ENCODE measurements at regions not wholly inside any gene's neighbourhood (a gene's known extent, or its start where the extent isn't known, plus 50 kb on each side); places are given as distances from the start of the nearest gene placed in this dataset.

GRCh38 chr3:176697284-176697889 lies 499.9 kb downstream of the TBL1XR1 start:
- DNase-seq, result no peak

- DNase-seq, result no peak
Observed at GRCh38 chr3:176696816-176697215, 500.5 kb downstream of the TBL1XR1 start.

GRCh38 chr3:176692966-176693785 lies 504.1 kb downstream of the TBL1XR1 start:
- no peak for DNase-seq

DNA sequence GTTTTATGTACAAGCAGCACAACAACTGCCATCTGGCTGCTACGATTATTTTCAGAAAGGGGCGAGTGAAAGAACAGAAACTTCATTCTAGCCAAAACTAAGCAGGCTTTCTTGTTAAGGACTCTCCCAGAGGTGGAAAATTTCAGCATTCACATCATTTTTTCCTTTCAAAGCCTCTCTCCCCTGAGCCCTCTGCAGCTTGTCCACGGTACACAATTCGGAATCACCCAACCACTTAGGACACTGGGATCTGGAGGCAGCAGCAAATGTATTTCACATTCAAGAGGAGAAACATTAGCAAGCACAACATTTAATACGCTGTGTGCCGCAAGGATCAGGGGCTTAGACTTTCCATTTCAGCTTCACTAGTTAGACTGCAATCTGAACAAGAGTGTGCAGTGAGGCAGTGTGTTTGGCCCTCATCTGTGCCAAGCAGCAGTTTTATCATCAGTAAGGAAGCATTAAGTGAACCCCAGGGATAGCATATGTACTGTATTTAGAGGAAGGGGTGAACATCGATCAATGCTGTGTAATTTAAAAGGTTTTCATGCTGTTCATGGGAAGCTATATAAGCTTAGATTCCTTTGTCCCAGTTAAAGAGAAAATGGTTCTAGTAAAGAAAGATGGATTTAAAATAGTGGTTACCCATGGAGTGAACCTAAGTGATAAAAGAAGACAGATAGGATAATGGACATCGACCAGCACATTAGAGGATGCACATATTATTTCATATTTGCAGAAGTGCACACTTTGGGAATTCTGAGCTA lies 504.9 kb downstream of the TBL1XR1 start:
- no peak for DNase-seq

GRCh38 chr3:176690083-176690869 lies 507.0 kb downstream of the TBL1XR1 start:
- DNase-seq, result no peak

- no peak for DNase-seq
Observed at GRCh38 chr3:176687754-176688153, 509.5 kb downstream of the TBL1XR1 start.

DNA sequence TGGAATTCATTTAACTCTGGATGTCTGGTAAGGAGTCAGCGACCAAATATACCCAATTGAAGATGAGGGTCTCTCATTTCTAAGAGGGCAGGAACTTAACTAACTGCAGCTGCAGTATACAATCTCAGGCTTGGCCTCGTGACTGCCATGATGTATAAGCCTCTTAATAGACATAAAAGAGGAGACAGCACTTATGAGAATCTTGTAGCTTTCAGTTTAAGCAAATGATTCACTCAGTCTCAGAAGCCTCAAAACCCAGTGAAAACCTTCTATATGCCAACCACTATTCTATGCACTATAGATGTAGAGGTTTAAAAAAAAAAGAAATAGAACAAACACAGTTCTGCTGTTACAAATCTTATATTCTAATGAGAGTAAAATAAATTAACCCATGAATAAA lies 513.9 kb downstream of the TBL1XR1 start:
- no peak for DNase-seq

GRCh38 chr3:176663837-176664831 lies 533.1 kb downstream of the TBL1XR1 start:
- DNase-seq, result no peak

- no peak for DNase-seq
Observed at GRCh38 chr3:176663387-176663786, 533.9 kb downstream of the TBL1XR1 start.

DNA sequence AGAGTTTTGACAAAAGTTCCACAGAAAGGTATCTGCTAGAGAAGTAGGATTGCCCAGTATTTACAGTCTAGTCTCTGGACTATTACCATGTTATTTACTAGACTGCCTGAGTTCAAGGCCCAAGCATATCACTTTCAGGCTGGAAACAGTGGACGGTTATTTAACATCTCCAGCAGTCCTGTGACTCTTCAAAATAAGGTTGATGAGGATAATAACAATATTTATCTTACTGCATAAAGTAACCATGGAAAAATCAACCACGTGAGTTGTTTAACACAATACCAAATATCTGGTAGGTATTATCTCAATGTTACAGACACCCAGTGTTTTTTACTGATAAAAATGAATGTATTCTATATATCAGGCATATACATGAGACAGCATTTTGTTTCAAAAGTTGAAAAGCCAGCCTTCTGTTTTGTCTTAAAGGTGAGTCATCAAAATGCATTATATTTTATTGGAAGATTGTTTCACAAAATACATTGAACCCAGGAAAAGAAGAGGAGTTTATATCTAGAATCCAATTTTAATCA lies 535.8 kb downstream of the TBL1XR1 start:
- no peak for DNase-seq

DNA sequence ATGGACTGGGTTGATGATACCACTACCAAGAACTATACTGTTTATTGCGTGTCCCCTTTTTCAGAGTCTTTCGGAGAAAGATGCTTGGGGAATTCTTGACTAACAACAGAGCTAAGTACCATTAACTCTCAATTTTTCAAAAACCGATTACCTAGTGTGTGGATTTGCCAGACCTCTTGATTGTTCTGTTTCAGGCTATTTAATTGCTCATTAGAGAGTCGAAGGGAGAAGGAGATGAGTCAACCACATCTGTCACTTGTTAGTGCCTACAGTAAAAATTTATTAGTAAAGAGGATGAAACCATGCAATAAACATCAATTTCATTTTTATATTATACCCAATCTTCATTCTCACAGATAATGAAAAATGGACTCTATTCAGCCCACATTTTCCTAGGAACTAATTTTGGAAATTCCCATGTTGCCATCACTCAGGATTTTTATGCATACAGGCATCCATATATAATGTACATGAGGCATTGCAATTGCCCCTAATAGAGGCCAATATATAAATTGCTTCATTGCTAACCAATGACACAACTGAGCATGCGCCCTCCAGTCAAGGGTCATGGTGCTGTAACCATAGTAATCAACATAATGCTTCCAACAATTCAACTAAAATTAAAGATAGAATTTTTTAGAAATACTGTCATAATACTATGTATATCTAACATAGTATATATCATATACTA lies 541.7 kb downstream of the TBL1XR1 start:
- DNase-seq, result no peak

DNA sequence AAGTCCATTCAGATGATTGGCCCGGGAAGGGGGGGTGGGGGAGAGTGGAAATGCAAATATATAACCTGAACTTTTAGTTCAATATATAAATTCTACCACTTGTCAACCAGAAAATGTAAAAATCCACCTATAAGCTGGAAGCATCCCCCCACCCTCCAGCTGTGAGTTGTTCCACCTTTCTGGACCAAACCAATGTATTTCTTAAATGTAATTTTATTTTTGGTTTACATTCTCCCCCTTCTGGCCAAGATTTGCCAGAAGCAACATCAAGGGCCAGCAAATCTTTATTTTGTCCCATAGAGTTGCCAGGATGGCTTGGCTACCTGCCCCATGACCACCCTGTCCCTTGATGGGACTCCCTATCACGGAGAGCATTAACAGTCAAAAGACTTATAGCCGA lies 545.7 kb downstream of the TBL1XR1 start:
- no peak for DNase-seq

DNA sequence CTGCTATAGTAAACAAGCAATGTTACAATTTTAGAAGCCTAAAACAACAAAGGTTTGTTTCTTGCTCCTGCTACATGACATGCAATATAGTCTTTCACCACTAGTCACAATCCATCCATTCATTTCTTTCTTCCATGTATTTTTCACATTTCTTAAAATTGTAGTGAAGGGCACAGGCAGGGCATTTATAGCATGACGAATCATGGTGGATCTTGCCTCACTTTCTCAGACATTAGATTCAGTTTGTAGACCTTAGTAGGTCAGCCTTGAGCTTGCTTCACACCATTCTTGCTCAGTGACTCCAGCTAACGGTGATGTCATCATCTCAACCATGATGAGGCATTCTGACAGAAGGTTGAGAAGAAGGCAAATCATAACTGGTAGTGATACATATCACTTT lies 546.8 kb downstream of the TBL1XR1 start:
- DNase-seq, result no peak

DNA sequence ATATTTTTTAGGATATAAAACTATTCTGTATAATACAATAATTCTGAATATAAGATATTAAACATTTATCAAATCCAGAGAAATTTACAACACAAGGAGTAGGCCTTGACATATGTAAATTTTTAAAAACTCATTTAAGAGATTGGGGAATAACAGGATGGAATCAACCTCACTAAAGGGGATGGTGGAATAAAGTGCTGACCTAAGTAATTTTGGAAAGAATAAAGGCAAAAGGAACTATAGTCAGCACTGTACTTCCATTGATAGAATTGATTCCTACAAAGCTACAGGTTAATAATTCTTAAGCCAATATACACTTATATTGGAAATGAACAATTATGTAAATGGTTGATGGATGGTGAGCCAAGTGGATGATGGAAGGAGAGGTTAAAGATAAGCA lies 549.3 kb downstream of the TBL1XR1 start:
- DNase-seq, result no peak

DNA sequence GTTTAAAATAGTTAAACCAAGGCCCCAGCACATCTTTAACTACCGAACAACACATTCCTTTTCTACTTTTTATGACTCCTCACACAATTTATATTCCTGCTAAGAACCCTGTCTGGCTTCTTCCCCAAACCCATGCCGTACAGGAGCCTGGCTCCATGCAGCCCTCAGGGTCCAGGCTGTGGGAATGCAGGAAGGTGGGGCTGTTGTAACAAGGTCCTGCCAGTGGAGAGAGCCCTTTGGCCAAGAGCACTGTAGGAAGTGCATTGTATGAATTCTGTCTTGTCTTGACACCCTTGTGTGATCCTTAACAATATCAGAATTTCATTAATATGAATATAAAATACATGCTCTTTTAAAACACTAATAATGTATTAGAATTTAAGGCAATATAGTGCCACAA lies 563.8 kb downstream of the TBL1XR1 start:
- no peak for DNase-seq

- DNase-seq, result no peak
Observed at GRCh38 chr3:176632925-176633324, 564.4 kb downstream of the TBL1XR1 start.

- DNase-seq, result no peak
Observed at GRCh38 chr3:176631165-176631564, 566.1 kb downstream of the TBL1XR1 start.

DNA sequence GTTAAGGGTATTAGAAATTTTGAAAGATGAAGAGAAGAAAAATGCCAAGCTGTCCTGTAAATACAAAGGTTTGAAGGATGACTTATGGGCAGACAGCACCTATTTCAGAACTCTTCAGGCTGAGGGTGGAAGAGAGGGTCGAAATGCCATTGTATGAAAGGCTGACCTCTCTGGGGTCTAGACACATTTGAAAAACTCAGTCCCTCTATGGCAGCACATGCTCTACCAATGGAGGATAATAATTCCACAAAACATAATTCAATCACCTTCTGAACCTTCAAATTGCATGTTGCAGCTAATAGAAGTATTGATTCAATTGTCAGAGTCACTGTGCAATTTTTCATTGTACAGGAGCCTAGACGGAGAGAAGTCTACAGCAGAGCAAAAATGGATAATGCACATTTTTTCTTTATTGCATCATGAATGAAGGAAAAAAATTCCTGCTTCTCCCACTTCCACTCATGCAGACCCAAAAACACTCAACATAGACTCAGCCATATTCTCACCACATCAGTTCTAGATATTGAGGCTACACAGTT lies 569.1 kb downstream of the TBL1XR1 start:
- DNase-seq, result no peak

- no peak for DNase-seq
Observed at GRCh38 chr3:176623468-176624150, 573.7 kb downstream of the TBL1XR1 start.

- DNase-seq, result no peak
Observed at GRCh38 chr3:176619833-176620232, 577.4 kb downstream of the TBL1XR1 start.

Data from CD4-positive, alpha-beta T cell treated with Interleukin-6 for 4 hours (primary cell).